ENCODE measurements at regions not wholly inside any gene's neighbourhood (a gene's known extent, or its start where the extent isn't known, plus 50 kb on each side); places are given as distances from the start of the nearest gene placed in this dataset.
"Not testable (repeated sequence)": the region's sequence is repeated elsewhere in the genome, so short reads cannot be mapped to it uniquely, and the experiment has no call there.

GRCh38 chr6:16821834-16822264, 60.6 kb upstream of the ATXN1 start:
- no peak for DNase-seq (ENCODE audit: extremely low spot score)
- ChIA-PET POLR2A (interaction anchor here (0.5 kb wide), 1 partner anchor 1333 kb away, joined by 3 read pairs; the partner anchor contains the start of gene TPMT), CTCF (no interaction called here)
- TF ChIP-seq ARNT (IDR thresholded peaks at IDR 0.05) (no peak), NFRKB (IDR thresholded peaks at IDR 0.05) (no peak), CTBP1 (IDR thresholded peaks at IDR 0.05; ENCODE audit: borderline replicate concordance) (no peak), BHLHE40 (IDR thresholded peaks at IDR 0.05; ENCODE audit: borderline replicate concordance) (no peak), SP1 (IDR thresholded peaks at IDR 0.05) (no peak), LEF1 (IDR thresholded peaks at IDR 0.05; ENCODE audit: borderline replicate concordance) (no peak), ELF4 (IDR thresholded peaks at IDR 0.05) (no peak), FOXA1 (IDR thresholded peaks at IDR 0.05) (no peak), L3MBTL2 (conservative IDR thresholded peaks at IDR 0.05) (no peak), FOXK2 (IDR thresholded peaks at IDR 0.05) (no peak)

- DNase-seq (ENCODE audit: extremely low spot score); POLR2A ChIA-PET: not testable (repeated sequence)
- CTCF ChIA-PET, result interaction anchor here (0.7 to 1.7 kb wide), 3 partner anchors 20 to 57 kb away, joined by 3 to 4 read pairs (median 3); no protein-coding TSS in a partner anchor
Observed at GRCh38 chr6:16820262-16820661, 59.0 kb upstream of the ATXN1 start.

GRCh38 chr6:16819752-16820151, 58.5 kb upstream of the ATXN1 start:
- DNase-seq (ENCODE audit: extremely low spot score), result no peak
- ChIA-PET POLR2A (no interaction called here), CTCF (interaction anchor here (0.7 to 1.7 kb wide), 4 partner anchors 19 to 100 kb away, joined by 3 to 4 read pairs (median 3); no protein-coding TSS in a partner anchor)
- TF ChIP-seq HDGF (IDR thresholded peaks at IDR 0.05; ENCODE audit: borderline replicate concordance), result no peak
- TF ChIP-seq BHLHE40 (IDR thresholded peaks at IDR 0.05; ENCODE audit: borderline replicate concordance), result no peak
- no peak for TF ChIP-seq SP1 (IDR thresholded peaks at IDR 0.05)
- no peak for TF ChIP-seq ARNT (IDR thresholded peaks at IDR 0.05)
- no peak for TF ChIP-seq ZNF384 (IDR thresholded peaks at IDR 0.05)
- no peak for TF ChIP-seq FOXM1 (IDR thresholded peaks at IDR 0.05; ENCODE audit: borderline replicate concordance)
- no peak for TF ChIP-seq SUZ12 (IDR thresholded peaks at IDR 0.05)
- no peak for TF ChIP-seq PKNOX1 (IDR thresholded peaks at IDR 0.05)
- no peak for TF ChIP-seq CTBP1 (IDR thresholded peaks at IDR 0.05; ENCODE audit: borderline replicate concordance)
- no peak for TF ChIP-seq L3MBTL2 (conservative IDR thresholded peaks at IDR 0.05)
- TF ChIP-seq ELF4 (IDR thresholded peaks at IDR 0.05), result no peak
- no peak for TF ChIP-seq FOXA1 (IDR thresholded peaks at IDR 0.05)
- no peak for TF ChIP-seq NFRKB (IDR thresholded peaks at IDR 0.05)
- TF ChIP-seq LEF1 (IDR thresholded peaks at IDR 0.05; ENCODE audit: borderline replicate concordance), result no peak
- TF ChIP-seq TARDBP (IDR thresholded peaks at IDR 0.05), result no peak
- TF ChIP-seq FOXK2 (IDR thresholded peaks at IDR 0.05), result no peak

- CTCF ChIA-PET, result interaction anchor here (0.7 to 1.7 kb wide), 5 partner anchors 15 to 101 kb away, joined by 3 to 4 read pairs (median 3); no protein-coding TSS in a partner anchor
- POLR2A ChIA-PET, result no interaction called here
- no peak for DNase-seq (ENCODE audit: extremely low spot score)
- no peak for TF ChIP-seq ZNF384 (IDR thresholded peaks at IDR 0.05)
- no peak for TF ChIP-seq PKNOX1 (IDR thresholded peaks at IDR 0.05)
- no peak for TF ChIP-seq L3MBTL2 (conservative IDR thresholded peaks at IDR 0.05)
- TF ChIP-seq CTBP1 (IDR thresholded peaks at IDR 0.05; ENCODE audit: borderline replicate concordance), result no peak
- no peak for TF ChIP-seq NFRKB (IDR thresholded peaks at IDR 0.05)
- TF ChIP-seq FOXK2 (IDR thresholded peaks at IDR 0.05), result no peak
- no peak for TF ChIP-seq ELF4 (IDR thresholded peaks at IDR 0.05)
- TF ChIP-seq ARNT (IDR thresholded peaks at IDR 0.05), result no peak
- TF ChIP-seq SP1 (IDR thresholded peaks at IDR 0.05), result no peak
- no peak for TF ChIP-seq FOXM1 (IDR thresholded peaks at IDR 0.05; ENCODE audit: borderline replicate concordance)
- no peak for TF ChIP-seq HDGF (IDR thresholded peaks at IDR 0.05; ENCODE audit: borderline replicate concordance)
- TF ChIP-seq TARDBP (IDR thresholded peaks at IDR 0.05), result no peak
- TF ChIP-seq FOXA1 (IDR thresholded peaks at IDR 0.05), result no peak
- TF ChIP-seq LEF1 (IDR thresholded peaks at IDR 0.05; ENCODE audit: borderline replicate concordance), result no peak
- no peak for TF ChIP-seq BHLHE40 (IDR thresholded peaks at IDR 0.05; ENCODE audit: borderline replicate concordance)
- TF ChIP-seq SUZ12 (IDR thresholded peaks at IDR 0.05), result no peak
Observed at GRCh38 chr6:16818992-16819626, 57.8 kb upstream of the ATXN1 start.

GRCh38 chr6:16817594-16817993, 56.3 kb upstream of the ATXN1 start:
- no peak for DNase-seq (ENCODE audit: extremely low spot score)
- CTCF ChIA-PET, result interaction anchor here (0.5 to 0.9 kb wide), 2 partner anchors 12 to 199 kb away, joined by 3 read pairs; no protein-coding TSS in a partner anchor
- POLR2A ChIA-PET, result no interaction called here
- TF ChIP-seq FOXK2 (IDR thresholded peaks at IDR 0.05), result no peak

- ChIA-PET CTCF (interaction anchor here (0.9 kb wide), 1 partner anchor 12 kb away, joined by 3 read pairs; no protein-coding TSS in a partner anchor), POLR2A (no interaction called here)
- no peak for TF ChIP-seq CTBP1 (IDR thresholded peaks at IDR 0.05; ENCODE audit: borderline replicate concordance)
- TF ChIP-seq LEF1 (IDR thresholded peaks at IDR 0.05; ENCODE audit: borderline replicate concordance), result no peak
- no peak for TF ChIP-seq ZNF384 (IDR thresholded peaks at IDR 0.05)
- no peak for TF ChIP-seq TARDBP (IDR thresholded peaks at IDR 0.05)
- TF ChIP-seq FOXM1 (IDR thresholded peaks at IDR 0.05; ENCODE audit: borderline replicate concordance), result no peak
- no peak for TF ChIP-seq NFRKB (IDR thresholded peaks at IDR 0.05)
- TF ChIP-seq L3MBTL2 (conservative IDR thresholded peaks at IDR 0.05), result no peak
- TF ChIP-seq SP1 (IDR thresholded peaks at IDR 0.05), result no peak
- TF ChIP-seq ELF4 (IDR thresholded peaks at IDR 0.05), result no peak
- TF ChIP-seq HDGF (IDR thresholded peaks at IDR 0.05; ENCODE audit: borderline replicate concordance), result no peak
- TF ChIP-seq ARNT (IDR thresholded peaks at IDR 0.05), result no peak
- no peak for TF ChIP-seq BHLHE40 (IDR thresholded peaks at IDR 0.05; ENCODE audit: borderline replicate concordance)
- no peak for DNase-seq (ENCODE audit: extremely low spot score)
Observed at GRCh38 chr6:16816891-16817290, 55.6 kb upstream of the ATXN1 start.

- POLR2A ChIA-PET, result no interaction called here
- CTCF ChIA-PET, result no interaction called here
- no peak for DNase-seq (ENCODE audit: extremely low spot score)
- TF ChIP-seq SUZ12 (IDR thresholded peaks at IDR 0.05) (no peak), LEF1 (IDR thresholded peaks at IDR 0.05; ENCODE audit: borderline replicate concordance) (no peak), ARNT (IDR thresholded peaks at IDR 0.05) (no peak), NFRKB (IDR thresholded peaks at IDR 0.05) (no peak), TARDBP (IDR thresholded peaks at IDR 0.05) (no peak), BHLHE40 (IDR thresholded peaks at IDR 0.05; ENCODE audit: borderline replicate concordance) (no peak), FOXK2 (IDR thresholded peaks at IDR 0.05) (no peak), PKNOX1 (IDR thresholded peaks at IDR 0.05) (no peak), ELF4 (IDR thresholded peaks at IDR 0.05) (no peak), SP1 (IDR thresholded peaks at IDR 0.05) (no peak), ZNF384 (IDR thresholded peaks at IDR 0.05) (no peak), FOXM1 (IDR thresholded peaks at IDR 0.05; ENCODE audit: borderline replicate concordance) (no peak), FOXA1 (IDR thresholded peaks at IDR 0.05) (no peak), L3MBTL2 (conservative IDR thresholded peaks at IDR 0.05) (no peak), CTBP1 (IDR thresholded peaks at IDR 0.05; ENCODE audit: borderline replicate concordance) (no peak)
Observed at GRCh38 chr6:16812993-16813392, 51.7 kb upstream of the ATXN1 start.

Measured in HEK293T (cell line).